ENCODE measurements at regions not wholly inside any gene's neighbourhood (a gene's known extent, or its start where the extent isn't known, plus 50 kb on each side); places are given as distances from the start of the nearest gene placed in this dataset.
"Not testable (repeated sequence)": the region's sequence is repeated elsewhere in the genome, so short reads cannot be mapped to it uniquely, and the experiment has no call there.

- no peak for TF ChIP-seq CTCF (IDR thresholded peaks at IDR 0.05)
- H3K27me3 Mint-ChIP-seq (ENCODE audit: insufficient read depth), result no peaks in the 10 kb centered on the region; the same call in none of the 2 replicates
- no peaks in the 10 kb centered on the region for H3K9me3 Mint-ChIP-seq
- H3K27ac Mint-ChIP-seq, result no peak overlapping the region
- no peak overlapping the region for H3K4me3 Mint-ChIP-seq
- no peaks in the 10 kb centered on the region for H3K36me3 Mint-ChIP-seq (ENCODE audit: low read depth)
- H3K4me1 Mint-ChIP-seq (ENCODE audit: low read depth), result peaks cover 17% of the 10 kb centered on the region
- DNase-seq, result no peak
Observed at GRCh38 chr3:24686808-24687207, 192.2 kb upstream of the THRB start.

- no peak for TF ChIP-seq CTCF (IDR thresholded peaks at IDR 0.05)
- no peaks in the 10 kb centered on the region for H3K36me3 Mint-ChIP-seq (ENCODE audit: low read depth)
- no peak overlapping the region for H3K27ac Mint-ChIP-seq
- DNase-seq, result no peak
- peaks cover 4% of the 10 kb centered on the region for H3K27me3 Mint-ChIP-seq (ENCODE audit: insufficient read depth)
- H3K9me3 Mint-ChIP-seq, result no peaks in the 10 kb centered on the region
- H3K4me3 Mint-ChIP-seq, result no peak overlapping the region
- peaks cover 11% of the 10 kb centered on the region for H3K4me1 Mint-ChIP-seq (ENCODE audit: low read depth)
Observed at GRCh38 chr3:24687671-24688070, 193.0 kb upstream of the THRB start.

- no peak for DNase-seq
- H3K27ac Mint-ChIP-seq, result no peak overlapping the region
- no peak overlapping the region for H3K4me3 Mint-ChIP-seq
- no peak for TF ChIP-seq CTCF (IDR thresholded peaks at IDR 0.05)
- H3K9me3 Mint-ChIP-seq, result no peaks in the 10 kb centered on the region
- peaks cover 4% of the 10 kb centered on the region for H3K27me3 Mint-ChIP-seq (ENCODE audit: insufficient read depth)
- peaks cover 3% of the 10 kb centered on the region for H3K4me1 Mint-ChIP-seq (ENCODE audit: low read depth)
- no peaks in the 10 kb centered on the region for H3K36me3 Mint-ChIP-seq (ENCODE audit: low read depth)
Observed at GRCh38 chr3:24688446-24689148, 193.9 kb upstream of the THRB start.

- no peaks in the 10 kb centered on the region for H3K4me1 Mint-ChIP-seq (ENCODE audit: low read depth)
- no peaks in the 10 kb centered on the region for H3K9me3 Mint-ChIP-seq
- no peaks in the 10 kb centered on the region for H3K36me3 Mint-ChIP-seq (ENCODE audit: low read depth)
- no peak overlapping the region for H3K4me3 Mint-ChIP-seq
- no peak overlapping the region for H3K27ac Mint-ChIP-seq
- TF ChIP-seq CTCF (IDR thresholded peaks at IDR 0.05), result no peak
- H3K27me3 Mint-ChIP-seq (ENCODE audit: insufficient read depth), result peaks cover 4% of the 10 kb centered on the region
- DNase-seq, result no peak
Observed at GRCh38 chr3:24689353-24689752, 194.7 kb upstream of the THRB start.

GRCh38 chr3:24690777-24691176, 196.1 kb upstream of the THRB start:
- no peak overlapping the region for H3K27ac Mint-ChIP-seq
- no peaks in the 10 kb centered on the region for H3K4me1 Mint-ChIP-seq (ENCODE audit: low read depth)
- TF ChIP-seq CTCF (IDR thresholded peaks at IDR 0.05), result no peak
- no peak overlapping the region for H3K4me3 Mint-ChIP-seq
- no peak for DNase-seq
- peaks cover 4% of the 10 kb centered on the region; the same call in 1 of the 2 replicates for H3K27me3 Mint-ChIP-seq (ENCODE audit: insufficient read depth)
- H3K9me3 Mint-ChIP-seq, result no peaks in the 10 kb centered on the region
- H3K36me3 Mint-ChIP-seq (ENCODE audit: low read depth), result no peaks in the 10 kb centered on the region

- not testable (repeated sequence) for H3K27me3 Mint-ChIP-seq (ENCODE audit: insufficient read depth)
Observed at GRCh38 chr3:24699078-24699477, 204.4 kb upstream of the THRB start.

More at GRCh38 chr3:24699078-24699477, 204.4 kb upstream of the THRB start:
- not testable (repeated sequence) for H3K27ac Mint-ChIP-seq; DNase-seq; H3K36me3 Mint-ChIP-seq (ENCODE audit: low read depth); H3K4me3 Mint-ChIP-seq; H3K4me1 Mint-ChIP-seq (ENCODE audit: low read depth)
- peaks cover 14% of the 10 kb centered on the region; the same call in 1 of the 2 replicates for H3K9me3 Mint-ChIP-seq

Data from HFFc6 (cell line).